GM12892 (cell line): ENCODE measurements at regions not wholly inside any gene's neighbourhood (a gene's known extent, or its start where the extent isn't known, plus 50 kb on each side); places are given as distances from the start of the nearest gene placed in this dataset.

ENCODE experiments used
- POLR2A ChIP-seq: IDR thresholded peaks from 2 replicates; pipeline ENCODE4 v1.6.1; 2011; ENCODE audit warnings: low read depth, low read length, control low read depth
- POLR2AphosphoS5 ChIP-seq: IDR thresholded peaks from 2 replicates; pipeline ENCODE4 v1.6.1; 2011; ENCODE audit warnings: low read depth, low read length, control low read depth
- TAF1 ChIP-seq: IDR thresholded peaks from 2 replicates; pipeline ENCODE4 v1.6.1; 2011; ENCODE audit warnings: low read depth, mild to moderate bottlenecking, control low read depth, low read length, borderline replicate concordance

- TF ChIP-seq POLR2A = no peak
- TF ChIP-seq TAF1 = no peak
- no peak for TF ChIP-seq POLR2AphosphoS5
These were observed 881.6 kb downstream of the PCDH18 start for GRCh38 chr4:136650541-136651277.
